GM11168 (cell line): ENCODE measurements at regions not wholly inside any gene's neighbourhood (a gene's known extent, or its start where the extent isn't known, plus 50 kb on each side); places are given as distances from the start of the nearest gene placed in this dataset.
"Not testable (repeated sequence)": the region's sequence is repeated elsewhere in the genome, so short reads cannot be mapped to it uniquely, and the experiment has no call there.

Experiments used
- in situ Hi-C: fragments of 300-500 bp; cut with MboI; formaldehyde crosslinking; loops from one replicate; pipeline ENCODE4 v1.12.0; 2022; ENCODE audit warnings: low sequenced_read_pairs; ENCODE audit not compliant: unreplicated experiment

DNA sequence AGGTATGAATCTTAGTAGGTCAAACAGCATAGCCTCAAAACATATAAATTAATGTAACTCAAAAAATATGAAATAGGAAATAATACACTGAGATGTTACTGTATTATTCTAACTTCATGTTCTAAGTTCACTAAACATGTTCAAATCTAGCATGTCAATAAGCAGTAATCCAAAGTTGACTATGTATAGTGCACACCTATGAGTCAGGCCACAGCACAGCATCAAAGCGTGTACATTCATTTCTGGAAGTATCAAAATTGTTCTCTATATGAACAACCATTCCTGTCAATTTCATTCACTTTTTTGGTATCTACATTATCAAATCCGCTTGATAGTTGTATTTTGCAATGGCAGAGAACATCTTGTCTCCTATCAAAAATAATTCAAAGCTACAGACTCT is 418.9 kb upstream of the POM121L12 start:
- in situ Hi-C loops: no loop called here

- in situ Hi-C loops: no loop called here
Observed at GRCh38 chr7:52615021-52615695, 420.3 kb upstream of the POM121L12 start.

DNA sequence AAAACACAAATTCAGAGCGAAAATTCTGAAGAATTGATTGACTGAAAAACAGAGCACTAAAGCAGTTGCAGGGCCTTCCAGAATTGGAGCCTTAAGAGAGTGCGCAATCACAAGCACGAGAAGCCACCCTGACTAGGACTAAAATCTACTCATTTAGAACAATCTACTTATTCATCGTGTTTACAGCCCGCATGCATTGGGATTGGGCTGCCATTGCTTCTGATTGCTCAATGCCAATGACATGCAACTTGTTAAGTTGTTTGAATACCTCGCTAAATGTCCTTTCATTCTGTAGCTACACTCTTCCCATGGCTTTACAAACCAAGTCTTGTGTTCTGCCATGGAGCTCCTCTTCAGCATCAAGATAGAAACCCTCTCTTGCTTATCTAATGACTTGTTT is 425.9 kb upstream of the POM121L12 start:
- in situ Hi-C loops: no loop called here

DNA sequence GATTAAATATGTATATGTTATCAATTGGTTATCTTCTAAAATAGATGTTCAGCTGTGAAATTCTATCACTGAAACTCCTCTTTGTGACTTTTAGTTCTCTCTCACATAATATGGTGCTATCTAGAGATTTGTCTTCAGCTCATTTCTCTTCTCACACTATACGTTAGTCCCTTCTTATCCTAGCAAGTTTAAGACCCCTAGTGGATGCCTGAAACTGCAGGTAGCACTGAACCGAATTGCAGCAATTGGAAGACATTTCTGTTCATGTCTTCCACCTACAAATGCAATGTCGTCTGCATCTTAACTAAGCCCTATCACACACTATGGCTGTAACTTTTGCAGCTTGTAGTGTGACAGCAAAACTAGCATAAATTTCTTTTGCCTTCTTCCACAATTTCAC is 442.7 kb upstream of the POM121L12 start:
- in situ Hi-C loops: no loop called here

- in situ Hi-C loops: no loop called here
Observed at GRCh38 chr7:52586704-52587103, 448.7 kb upstream of the POM121L12 start.

DNA sequence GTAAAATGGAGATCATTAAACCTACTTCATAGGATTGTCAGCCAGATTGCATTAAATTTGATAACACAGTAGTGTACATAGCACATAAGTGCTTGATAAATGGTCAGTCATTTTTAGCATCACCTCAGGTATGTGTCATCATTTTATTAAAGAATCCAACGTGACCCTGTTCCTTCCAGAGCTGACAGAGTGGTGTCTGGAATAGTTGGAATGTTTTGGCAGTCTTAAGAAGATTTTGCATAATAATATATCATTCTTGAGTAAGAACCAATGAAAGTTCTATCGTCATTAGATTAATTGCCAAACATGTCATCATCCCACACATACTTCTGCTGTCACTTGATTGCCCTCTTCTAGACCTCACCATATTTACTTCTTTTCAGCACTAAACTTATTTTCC is 451.4 kb upstream of the POM121L12 start:
- in situ Hi-C loops: no loop called here

- in situ Hi-C loops: not testable (repeated sequence)
Observed at GRCh38 chr7:52573141-52573540, 462.3 kb upstream of the POM121L12 start.

DNA sequence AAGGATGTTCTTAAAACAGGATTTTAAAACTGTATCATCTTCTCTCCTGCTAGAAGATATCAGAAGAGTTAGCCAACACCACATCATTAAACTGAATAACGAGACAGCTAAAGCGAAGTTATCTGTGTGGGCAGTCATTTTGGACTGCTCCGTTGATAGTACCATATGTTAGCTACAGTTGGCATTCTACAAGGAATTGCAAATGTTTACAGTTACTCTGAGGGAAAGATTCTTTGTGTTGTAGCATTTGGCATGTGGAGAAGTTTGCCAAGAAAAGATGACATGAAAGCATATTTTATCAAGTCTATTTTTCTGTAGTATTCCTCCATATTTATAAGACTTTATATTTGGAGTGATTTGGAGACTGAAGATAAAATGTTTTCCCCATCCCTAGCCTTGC is 464.4 kb upstream of the POM121L12 start:
- in situ Hi-C loops: no loop called here

DNA sequence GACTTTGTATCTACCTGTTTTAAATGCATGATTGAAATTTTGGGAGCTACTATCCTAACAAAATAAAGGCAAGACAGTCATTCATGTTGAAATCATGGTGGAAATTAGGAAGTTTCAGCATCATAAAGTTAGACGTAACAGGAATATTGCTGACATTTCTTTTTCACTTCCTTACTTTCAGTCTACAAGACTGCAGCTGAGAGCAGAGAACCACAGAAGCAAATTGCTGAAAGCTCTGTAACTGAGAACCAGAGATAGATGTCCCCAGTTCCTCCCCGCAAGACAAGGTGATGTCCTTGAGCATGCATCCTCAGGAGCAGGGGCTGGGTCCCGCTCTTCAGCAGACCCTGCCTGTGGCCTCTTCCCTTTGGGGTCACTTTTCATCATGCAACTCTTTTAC is 466.3 kb upstream of the POM121L12 start:
- in situ Hi-C loops: no loop called here

GRCh38 chr7:52565974-52566373 is 469.5 kb upstream of the POM121L12 start:
- in situ Hi-C loops: no loop called here

GRCh38 chr7:52555805-52556204 is 479.6 kb upstream of the POM121L12 start:
- in situ Hi-C loops: no loop called here

GRCh38 chr7:52547308-52547910 is 488.0 kb upstream of the POM121L12 start:
- in situ Hi-C loops: no loop called here

DNA sequence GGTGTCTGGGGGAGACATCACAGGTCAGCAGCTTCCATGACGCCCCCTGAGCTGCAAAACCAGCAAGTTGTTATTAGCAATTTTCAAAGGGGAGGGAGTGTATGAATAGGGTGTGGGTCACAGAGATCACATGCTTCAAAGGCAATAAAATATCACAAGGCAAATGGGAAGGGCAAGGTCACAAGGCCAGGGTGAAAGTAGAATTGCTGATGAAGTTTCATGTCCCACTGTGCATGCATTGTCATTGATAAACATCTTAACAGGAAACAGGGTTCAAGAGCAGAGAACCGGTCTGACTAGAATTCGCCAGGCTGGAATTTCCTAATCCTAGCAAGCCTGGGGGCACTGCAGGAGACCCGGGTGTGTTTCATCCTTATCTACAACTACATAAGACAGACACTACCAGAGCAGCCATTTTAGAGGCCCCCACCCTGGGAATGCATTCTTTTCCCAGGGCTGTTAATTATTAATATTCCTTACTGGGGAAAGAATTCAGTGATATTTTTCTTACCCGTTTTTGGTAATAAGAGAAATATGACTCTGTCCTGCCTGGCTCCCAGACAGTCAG is 494.2 kb upstream of the POM121L12 start:
- in situ Hi-C loops: not testable (repeated sequence)

DNA sequence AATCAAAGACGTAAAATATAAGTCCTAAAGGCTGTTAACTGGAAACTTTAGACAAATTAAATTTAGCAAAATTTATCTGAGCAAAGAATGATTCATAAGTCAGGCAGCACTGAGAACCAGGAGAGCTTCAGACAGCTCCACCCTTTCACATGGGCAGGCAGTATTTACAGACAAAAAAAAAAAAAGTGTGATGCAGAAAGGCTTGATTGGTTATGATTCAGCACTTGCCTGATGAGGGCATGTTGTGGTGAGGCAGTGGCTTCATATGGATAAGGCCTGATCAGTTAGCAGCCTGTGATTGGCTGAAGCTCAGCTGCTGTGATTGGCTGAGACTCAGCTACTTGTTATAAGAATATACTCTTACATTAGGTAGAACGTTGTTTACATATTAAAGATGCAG is 495.4 kb upstream of the POM121L12 start:
- in situ Hi-C loops: no loop called here

DNA sequence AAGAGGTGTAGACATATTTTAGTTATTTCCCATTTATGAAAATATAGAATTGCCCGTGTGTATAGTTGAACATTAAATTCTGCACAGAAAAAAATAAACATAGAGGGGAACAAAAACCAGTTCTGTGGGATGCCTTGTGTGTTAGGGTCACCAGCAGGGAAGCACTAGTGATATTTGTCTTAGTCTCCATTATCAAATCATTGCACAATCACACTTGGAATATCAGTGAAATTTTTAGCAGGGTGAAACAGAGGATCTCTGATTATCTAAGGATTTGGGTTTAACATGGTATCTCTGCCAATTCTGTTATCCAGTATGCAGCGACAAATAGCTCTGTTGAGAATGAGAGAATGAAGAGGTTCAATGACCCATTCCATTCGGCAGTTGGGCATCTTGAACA is 496.0 kb upstream of the POM121L12 start:
- in situ Hi-C loops: no loop called here

DNA sequence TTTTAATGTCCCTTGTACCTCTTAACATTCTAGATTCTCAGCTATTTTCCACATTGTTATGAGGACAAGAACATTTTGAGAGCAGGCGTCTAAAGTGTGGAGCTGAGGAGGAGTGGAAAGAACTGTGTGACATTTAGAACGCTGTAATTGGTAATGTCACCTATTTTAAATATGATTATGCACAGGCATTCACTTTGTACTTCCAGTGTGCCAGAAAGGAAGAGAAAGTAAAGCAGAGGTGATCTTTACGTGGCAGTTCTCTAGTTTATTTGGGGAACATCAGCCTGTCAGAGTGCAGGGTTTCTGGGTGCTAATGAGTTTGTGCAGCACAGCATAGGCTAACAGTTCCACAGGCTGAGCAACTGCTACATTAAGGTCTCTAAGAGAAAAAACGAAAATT is 498.4 kb upstream of the POM121L12 start:
- in situ Hi-C loops: no loop called here

DNA sequence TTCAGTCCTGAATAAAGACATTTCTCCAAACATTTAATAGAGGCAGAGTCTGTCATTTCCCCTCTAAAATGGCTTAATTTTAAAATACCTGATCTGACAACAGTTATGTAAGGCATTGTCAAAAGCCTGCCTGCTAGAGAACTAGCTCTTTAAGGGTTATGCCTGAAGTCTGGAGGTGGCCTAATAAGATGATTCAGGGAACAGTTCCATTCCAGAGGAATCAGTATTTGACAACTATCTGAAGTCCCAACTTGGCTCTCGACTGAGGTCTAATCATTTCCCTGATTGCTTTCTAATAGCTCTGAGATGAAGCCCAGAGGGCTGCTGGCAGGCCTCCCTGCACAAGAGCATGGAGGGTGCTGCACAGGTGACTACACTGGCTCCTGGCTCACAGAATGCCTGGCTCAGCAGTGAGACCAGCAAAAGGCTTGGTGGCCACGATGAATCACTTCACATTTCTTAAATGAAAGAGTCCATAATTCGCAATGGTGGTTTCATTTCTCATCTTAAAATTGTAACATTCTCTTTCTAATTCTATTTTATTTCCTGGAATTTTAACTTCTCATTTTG is 509.6 kb upstream of the POM121L12 start:
- in situ Hi-C loops: no loop called here

DNA sequence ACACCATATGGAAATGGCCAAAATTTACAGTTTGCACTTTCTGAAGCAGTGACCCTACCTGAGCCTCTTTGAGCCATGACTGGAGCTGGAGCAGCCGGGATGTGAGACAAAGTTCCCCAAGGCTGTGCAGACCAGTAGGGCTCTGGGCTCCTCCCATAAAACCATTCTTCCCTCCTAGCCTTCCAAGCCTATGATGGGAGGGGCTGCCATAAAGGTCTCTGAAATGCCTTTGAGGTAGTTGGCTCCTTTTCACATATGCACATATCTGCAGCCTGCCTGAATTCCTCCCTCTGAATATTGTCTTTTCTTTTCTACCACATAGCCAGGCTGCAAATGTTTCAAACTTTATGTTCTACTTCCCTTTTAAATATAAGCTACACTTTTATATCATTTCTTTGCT is 516.6 kb upstream of the POM121L12 start:
- in situ Hi-C loops: no loop called here

DNA sequence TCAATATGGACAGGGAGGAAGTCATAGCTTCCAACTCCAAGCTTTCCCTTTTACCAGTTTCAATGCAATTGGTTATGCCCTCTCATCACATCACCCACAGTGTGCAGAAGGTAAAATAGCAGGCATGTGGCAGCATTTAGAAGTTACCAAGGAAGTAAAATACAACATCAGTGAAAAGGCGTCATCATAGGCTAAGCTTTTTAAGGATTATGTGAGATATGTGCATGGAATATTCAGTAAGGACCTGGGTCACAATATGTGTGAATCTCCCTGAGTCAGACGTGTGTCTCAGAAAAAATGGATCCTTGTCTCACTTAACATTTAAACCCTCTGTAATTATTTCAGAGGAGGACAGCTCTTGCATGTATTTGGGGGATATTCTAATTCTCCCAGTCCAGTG is 522.8 kb upstream of the POM121L12 start:
- in situ Hi-C loops: no loop called here

GRCh38 chr7:52507546-52508255 is 527.7 kb upstream of the POM121L12 start:
- in situ Hi-C loops: no loop called here

DNA sequence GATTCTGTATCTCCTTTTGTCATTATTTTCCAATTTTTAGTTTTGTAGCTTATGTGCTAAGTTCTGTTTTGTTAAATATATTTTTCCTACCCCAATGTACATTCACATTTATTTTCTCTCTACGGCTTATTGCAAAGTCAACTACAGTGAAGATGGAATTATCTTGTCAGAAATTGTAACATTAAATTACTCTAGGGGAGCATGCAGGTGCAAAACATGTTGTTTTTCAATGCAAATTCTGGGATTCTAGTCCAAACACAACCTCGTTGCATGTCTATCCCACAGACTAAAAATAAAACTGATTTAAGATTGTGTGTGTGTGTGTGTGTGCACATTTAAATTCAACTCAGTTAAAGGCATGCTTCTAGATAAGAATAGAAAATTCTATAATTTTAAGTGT is 529.1 kb upstream of the POM121L12 start:
- in situ Hi-C loops: no loop called here
